ENCODE measurements at regions not wholly inside any gene's neighbourhood (a gene's known extent, or its start where the extent isn't known, plus 50 kb on each side); places are given as distances from the start of the nearest gene placed in this dataset.

DNA sequence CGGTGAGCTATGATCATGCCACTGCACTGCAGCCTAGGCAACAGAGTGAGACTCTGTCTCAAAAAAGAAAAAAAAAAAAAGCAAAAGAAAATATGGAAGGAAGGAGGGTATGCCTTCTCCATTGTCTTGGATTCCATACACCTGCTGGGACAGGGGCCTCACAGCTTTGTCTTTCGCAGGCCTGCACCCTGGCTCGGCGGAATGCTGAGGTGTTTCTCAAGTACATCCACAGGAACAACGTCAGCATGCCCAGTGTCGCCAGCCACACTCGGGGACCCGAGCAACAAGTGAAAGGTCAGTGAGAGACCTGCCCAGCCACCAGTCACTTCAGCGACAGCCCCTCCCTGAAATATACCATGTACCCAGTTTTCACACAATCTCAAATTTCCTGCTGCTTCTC lies 288.5 kb upstream of the UMPS start:
- Histone ChIP-seq H3K4me2 (ENCODE audit: extremely low read depth, insufficient read depth, low read length) (no peak overlapping the region), H3K4me3 (replicated peaks in 1 of 4; ENCODE audit: control extremely low read depth in 1 of 4, insufficient read depth in 1 of 4, low read depth in 3 of 4, low read length in 4 of 4) (no peak overlapping the region), H3K36me3 (ENCODE audit: control insufficient read depth, insufficient read depth, low read length) (no peaks in the 10 kb centered on the region), H4K20me1 (ENCODE audit: control insufficient read depth, extremely low read depth, insufficient read depth, low read length) (no peaks in the 10 kb centered on the region), H3K9ac (ENCODE audit: insufficient read depth, low read length) (no peak overlapping the region), H3K4me1 (ENCODE audit: control insufficient read depth, extremely low read depth, insufficient read depth, low read length) (no peaks in the 10 kb centered on the region), H2AFZ (ENCODE audit: low read length) (no peak overlapping the region), H3K27me3 (ENCODE audit: control insufficient read depth, insufficient read depth, low read length) (no peaks in the 10 kb centered on the region), H3K27ac (ENCODE audit: insufficient read depth, low read length) (no peak overlapping the region), H3K9me3 (ENCODE audit: control insufficient read depth, insufficient read depth, low read depth, low read length) (no peaks in the 10 kb centered on the region), H3K79me2 (ENCODE audit: control insufficient read depth, insufficient read depth, low read length) (no peaks in the 10 kb centered on the region)
- DNase-seq (ENCODE audit: low read depth in 2 of 2) = no peak
- TF ChIP-seq EZH2 (IDR thresholded peaks at IDR 0.05; ENCODE audit: low read length, missing control alignments) = no peak
- TF ChIP-seq, protein P1, sequence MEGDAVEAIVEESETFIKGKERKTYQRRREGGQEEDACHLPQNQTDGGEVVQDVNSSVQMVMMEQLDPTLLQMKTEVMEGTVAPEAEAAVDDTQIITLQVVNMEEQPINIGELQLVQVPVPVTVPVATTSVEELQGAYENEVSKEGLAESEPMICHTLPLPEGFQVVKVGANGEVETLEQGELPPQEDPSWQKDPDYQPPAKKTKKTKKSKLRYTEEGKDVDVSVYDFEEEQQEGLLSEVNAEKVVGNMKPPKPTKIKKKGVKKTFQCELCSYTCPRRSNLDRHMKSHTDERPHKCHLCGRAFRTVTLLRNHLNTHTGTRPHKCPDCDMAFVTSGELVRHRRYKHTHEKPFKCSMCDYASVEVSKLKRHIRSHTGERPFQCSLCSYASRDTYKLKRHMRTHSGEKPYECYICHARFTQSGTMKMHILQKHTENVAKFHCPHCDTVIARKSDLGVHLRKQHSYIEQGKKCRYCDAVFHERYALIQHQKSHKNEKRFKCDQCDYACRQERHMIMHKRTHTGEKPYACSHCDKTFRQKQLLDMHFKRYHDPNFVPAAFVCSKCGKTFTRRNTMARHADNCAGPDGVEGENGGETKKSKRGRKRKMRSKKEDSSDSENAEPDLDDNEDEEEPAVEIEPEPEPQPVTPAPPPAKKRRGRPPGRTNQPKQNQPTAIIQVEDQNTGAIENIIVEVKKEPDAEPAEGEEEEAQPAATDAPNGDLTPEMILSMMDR (conservative IDR thresholded peaks at IDR 0.05 in 1 of 2, IDR thresholded peaks at IDR 0.05 in 1 of 2; ENCODE audit: low read depth in 1 of 2, low read length in 2 of 2) = no peak

DNA sequence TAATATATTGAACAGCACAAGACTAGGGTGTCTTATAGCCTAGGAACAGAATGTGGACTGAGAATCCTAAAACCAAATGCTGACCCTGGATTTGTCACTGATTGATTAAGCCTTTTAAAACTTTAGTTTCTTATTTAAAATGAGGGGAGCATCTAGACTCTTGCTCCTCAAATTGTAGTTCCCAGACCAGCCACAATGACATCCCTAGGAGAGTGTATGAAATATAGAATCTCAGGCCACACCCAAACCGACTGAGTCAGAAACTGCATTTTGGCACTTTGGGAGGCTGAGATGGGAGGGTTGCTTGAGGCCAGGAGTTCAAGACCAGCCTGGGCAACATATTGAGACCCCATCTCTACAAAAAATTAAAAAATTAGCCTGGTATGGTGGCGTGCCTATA lies 287.8 kb upstream of the UMPS start:
- no peaks in the 10 kb centered on the region for H3K9me3 ChIP-seq (ENCODE audit: control insufficient read depth, insufficient read depth, low read depth, low read length)
- H2AFZ ChIP-seq (ENCODE audit: low read length) = no peak overlapping the region
- no peaks in the 10 kb centered on the region for H3K79me2 ChIP-seq (ENCODE audit: control insufficient read depth, insufficient read depth, low read length)
- no peak overlapping the region for H3K9ac ChIP-seq (ENCODE audit: insufficient read depth, low read length)
- no peak overlapping the region for H3K4me3 ChIP-seq (replicated peaks in 1 of 4; ENCODE audit: control extremely low read depth in 1 of 4, insufficient read depth in 1 of 4, low read depth in 3 of 4, low read length in 4 of 4)
- TF ChIP-seq, protein P1 (conservative IDR thresholded peaks at IDR 0.05 in 1 of 2, IDR thresholded peaks at IDR 0.05 in 1 of 2; ENCODE audit: low read depth in 1 of 2, low read length in 2 of 2) = no peak
- TF ChIP-seq EZH2 (IDR thresholded peaks at IDR 0.05; ENCODE audit: low read length, missing control alignments) = no peak
- H3K4me1 ChIP-seq (ENCODE audit: control insufficient read depth, extremely low read depth, insufficient read depth, low read length) = no peaks in the 10 kb centered on the region
- no peak overlapping the region for H3K4me2 ChIP-seq (ENCODE audit: extremely low read depth, insufficient read depth, low read length)
- DNase-seq (ENCODE audit: low read depth in 2 of 2) = no peak
- H3K36me3 ChIP-seq (ENCODE audit: control insufficient read depth, insufficient read depth, low read length) = no peaks in the 10 kb centered on the region
- no peaks in the 10 kb centered on the region for H3K27me3 ChIP-seq (ENCODE audit: control insufficient read depth, insufficient read depth, low read length)
- no peak overlapping the region for H3K27ac ChIP-seq (ENCODE audit: insufficient read depth, low read length)
- no peaks in the 10 kb centered on the region for H4K20me1 ChIP-seq (ENCODE audit: control insufficient read depth, extremely low read depth, insufficient read depth, low read length)

- H3K9ac ChIP-seq (ENCODE audit: insufficient read depth, low read length) = no peak overlapping the region
- H3K4me2 ChIP-seq (ENCODE audit: extremely low read depth, insufficient read depth, low read length) = no peak overlapping the region
- no peaks in the 10 kb centered on the region for H3K4me1 ChIP-seq (ENCODE audit: control insufficient read depth, extremely low read depth, insufficient read depth, low read length)
- H3K27ac ChIP-seq (ENCODE audit: insufficient read depth, low read length) = no peak overlapping the region
- H2AFZ ChIP-seq (ENCODE audit: low read length) = no peak overlapping the region
- no peaks in the 10 kb centered on the region for H3K9me3 ChIP-seq (ENCODE audit: control insufficient read depth, insufficient read depth, low read depth, low read length)
- no peaks in the 10 kb centered on the region for H4K20me1 ChIP-seq (ENCODE audit: control insufficient read depth, extremely low read depth, insufficient read depth, low read length)
- no peak for TF ChIP-seq EZH2 (IDR thresholded peaks at IDR 0.05; ENCODE audit: low read length, missing control alignments)
- TF ChIP-seq, protein P1 (conservative IDR thresholded peaks at IDR 0.05 in 1 of 2, IDR thresholded peaks at IDR 0.05 in 1 of 2; ENCODE audit: low read depth in 1 of 2, low read length in 2 of 2) = no peak
- H3K36me3 ChIP-seq (ENCODE audit: control insufficient read depth, insufficient read depth, low read length) = no peaks in the 10 kb centered on the region
- no peaks in the 10 kb centered on the region for H3K79me2 ChIP-seq (ENCODE audit: control insufficient read depth, insufficient read depth, low read length)
- no peaks in the 10 kb centered on the region for H3K27me3 ChIP-seq (ENCODE audit: control insufficient read depth, insufficient read depth, low read length)
- no peak for DNase-seq (ENCODE audit: low read depth in 2 of 2)
- no peak overlapping the region for H3K4me3 ChIP-seq (replicated peaks in 1 of 4; ENCODE audit: control extremely low read depth in 1 of 4, insufficient read depth in 1 of 4, low read depth in 3 of 4, low read length in 4 of 4)
Measured at GRCh38 chr3:124443446-124443845, 286.8 kb upstream of the UMPS start.

Measured in fibroblast of lung (primary cell).